Large intestine (tissue), 3 donors: ENCODE measurements at regions not wholly inside any gene's neighbourhood (a gene's known extent, or its start where the extent isn't known, plus 50 kb on each side); places are given as distances from the start of the nearest gene placed in this dataset.

Experiments
- DNase-seq, 2 donors: peaks; one replicate each; pipeline versions ENCODE4 v3.0.0 to v3.0.0-alpha.2; 2013
- H3K27ac ChIP-seq: one replicate; pipeline ENCODE4 v1.5.1; 2013; ENCODE audit warnings: low read length
- H3K27me3 ChIP-seq: 2 replicates; pipeline ENCODE4 v1.6.1; 2013; ENCODE audit warnings: low read length; ENCODE audit not compliant: control insufficient read depth, insufficient read depth
- H3K36me3 ChIP-seq: 2 replicates; pipeline ENCODE4 v1.6.1; 2013; ENCODE audit warnings: low read length; ENCODE audit not compliant: control insufficient read depth, insufficient read depth
- H3K4me1 ChIP-seq: one replicate; pipeline ENCODE4 v1.6.1; 2013; ENCODE audit warnings: low read length; ENCODE audit not compliant: control insufficient read depth, insufficient read depth
- H3K4me3 ChIP-seq: one replicate; pipeline ENCODE4 v1.5.1; 2013; ENCODE audit warnings: low read length
- H3K9me3 ChIP-seq: one replicate; pipeline ENCODE4 v1.6.1; 2013; ENCODE audit warnings: mild to moderate bottlenecking, low read depth, low read length, moderate library complexity; ENCODE audit not compliant: control insufficient read depth
- WGBS: methylation state at CpG from one replicate; pipeline ENCODE4 v1.1.5; 2013; ENCODE audit warnings: low lambda C conversion rate; ENCODE audit not compliant: insufficient coverage; 5-methylcytosine and 5-hydroxymethylcytosine counted together

GRCh38 chr13:22189176-22190048, 518.5 kb downstream of the FGF9 start:
- no peak for DNase-seq
- Histone ChIP-seq H3K36me3 (no peaks in the 10 kb centered on the region), H3K4me3 (no peak overlapping the region), H3K27me3 (no peaks in the 10 kb centered on the region), H3K4me1 (no peaks in the 10 kb centered on the region), H3K27ac (no peak overlapping the region), H3K9me3 (no peaks in the 10 kb centered on the region)
- WGBS = no CpG with 5 or more reads among the region's 8 CpGs

GRCh38 chr13:22193070-22193469, 522.2 kb downstream of the FGF9 start:
- no peaks in the 10 kb centered on the region for H3K4me1 ChIP-seq
- no peaks in the 10 kb centered on the region for H3K36me3 ChIP-seq
- H3K4me3 ChIP-seq = no peak overlapping the region
- WGBS = no CpG with 5 or more reads among the region's 2 CpGs
- H3K27me3 ChIP-seq = no peaks in the 10 kb centered on the region
- DNase-seq = no peak
- no peak overlapping the region for H3K27ac ChIP-seq
- no peaks in the 10 kb centered on the region for H3K9me3 ChIP-seq

GRCh38 chr13:22194106-22194805, 523.4 kb downstream of the FGF9 start:
- Histone ChIP-seq H3K9me3 (no peaks in the 10 kb centered on the region), H3K36me3 (no peaks in the 10 kb centered on the region), H3K27me3 (no peaks in the 10 kb centered on the region), H3K4me3 (no peak overlapping the region), H3K27ac (no peak overlapping the region), H3K4me1 (no peaks in the 10 kb centered on the region)
- DNase-seq = no peak
- 67% methylated on average over 1 of the region's 9 CpGs for WGBS

GRCh38 chr13:22195726-22196125, 524.9 kb downstream of the FGF9 start:
- H3K36me3 ChIP-seq = no peaks in the 10 kb centered on the region
- DNase-seq = no peak
- no peaks in the 10 kb centered on the region for H3K4me1 ChIP-seq
- no peak overlapping the region for H3K4me3 ChIP-seq
- no CpG with 5 or more reads among the region's 5 CpGs for WGBS
- H3K27me3 ChIP-seq = no peaks in the 10 kb centered on the region
- H3K9me3 ChIP-seq = no peaks in the 10 kb centered on the region
- no peak overlapping the region for H3K27ac ChIP-seq

- H3K36me3 ChIP-seq = no peaks in the 10 kb centered on the region
- DNase-seq = no peak
- no peaks in the 10 kb centered on the region for H3K9me3 ChIP-seq
- H3K4me3 ChIP-seq = no peak overlapping the region
- no peaks in the 10 kb centered on the region for H3K27me3 ChIP-seq
- no peak overlapping the region for H3K27ac ChIP-seq
- no peaks in the 10 kb centered on the region for H3K4me1 ChIP-seq
These were observed 525.9 kb downstream of the FGF9 start for GRCh38 chr13:22196777-22197176.

GRCh38 chr13:22198001-22198400, 527.1 kb downstream of the FGF9 start:
- Histone ChIP-seq H3K4me3 (no peak overlapping the region), H3K36me3 (no peaks in the 10 kb centered on the region), H3K9me3 (no peaks in the 10 kb centered on the region), H3K4me1 (no peaks in the 10 kb centered on the region), H3K27ac (no peak overlapping the region), H3K27me3 (no peaks in the 10 kb centered on the region)
- peak in 1 of 2 donors; percentile 15 for DNase-seq
- no CpG with 5 or more reads among the region's 4 CpGs for WGBS

GRCh38 chr13:22198641-22199217, 527.9 kb downstream of the FGF9 start:
- H3K9me3 ChIP-seq = no peaks in the 10 kb centered on the region
- H3K4me3 ChIP-seq = no peak overlapping the region
- no peaks in the 10 kb centered on the region for H3K4me1 ChIP-seq
- no peak for DNase-seq
- no peak overlapping the region for H3K27ac ChIP-seq
- no peaks in the 10 kb centered on the region for H3K27me3 ChIP-seq
- H3K36me3 ChIP-seq = no peaks in the 10 kb centered on the region
- WGBS = no CpG with 5 or more reads among the region's 10 CpGs

- H3K36me3 ChIP-seq = no peaks in the 10 kb centered on the region
- DNase-seq = no peak
- no peaks in the 10 kb centered on the region for H3K27me3 ChIP-seq
- no peak overlapping the region for H3K27ac ChIP-seq
- no peak overlapping the region for H3K4me3 ChIP-seq
- WGBS = no CpG with 5 or more reads among the region's 1 CpG
- H3K9me3 ChIP-seq = no peaks in the 10 kb centered on the region
- H3K4me1 ChIP-seq = no peaks in the 10 kb centered on the region
These were observed 529.6 kb downstream of the FGF9 start for GRCh38 chr13:22200440-22200839.

GRCh38 chr13:22201375-22201925, 530.6 kb downstream of the FGF9 start:
- Histone ChIP-seq H3K36me3 (no peaks in the 10 kb centered on the region), H3K9me3 (no peaks in the 10 kb centered on the region)
- 80% methylated on average over 1 of the region's 2 CpGs for WGBS

GRCh38 chr13:22210134-22210930, 539.5 kb downstream of the FGF9 start:
- WGBS = 100% methylated on average over 1 of the region's 14 CpGs
- H3K9me3 ChIP-seq = no peaks in the 10 kb centered on the region
- no peaks in the 10 kb centered on the region for H3K36me3 ChIP-seq
- H3K27ac ChIP-seq = no peak overlapping the region
- H3K27me3 ChIP-seq = no peaks in the 10 kb centered on the region
- DNase-seq = no peak
- H3K4me3 ChIP-seq = no peak overlapping the region
- no peaks in the 10 kb centered on the region for H3K4me1 ChIP-seq

More at GRCh38 chr13:22201375-22201925, 530.6 kb downstream of the FGF9 start:
- no peaks in the 10 kb centered on the region for H3K4me1 ChIP-seq
- no peaks in the 10 kb centered on the region for H3K27me3 ChIP-seq
- no peak overlapping the region for H3K27ac ChIP-seq
- H3K4me3 ChIP-seq = no peak overlapping the region
- no peak for DNase-seq
